ENCODE measurements at regions not wholly inside any gene's neighbourhood (a gene's known extent, or its start where the extent isn't known, plus 50 kb on each side); places are given as distances from the start of the nearest gene placed in this dataset.

- DNase-seq (ENCODE audit: extremely low read depth, low read depth, low spot score), result no peak
These were observed 460.8 kb upstream of the HS6ST1 start for GRCh38 chr2:128779301-128780095.

GRCh38 chr2:128780434-128781080 lies 461.9 kb upstream of the HS6ST1 start:
- no peak for DNase-seq (ENCODE audit: extremely low read depth, low read depth, low spot score)

- no peak for DNase-seq (ENCODE audit: extremely low read depth, low read depth, low spot score)
These were observed 462.5 kb upstream of the HS6ST1 start for GRCh38 chr2:128781166-128781565.

GRCh38 chr2:128781585-128782385 lies 463.1 kb upstream of the HS6ST1 start:
- no peak for DNase-seq (ENCODE audit: extremely low read depth, low read depth, low spot score)

GRCh38 chr2:128782411-128783192 lies 463.9 kb upstream of the HS6ST1 start:
- DNase-seq (ENCODE audit: extremely low read depth, low read depth, low spot score), result no peak

DNA sequence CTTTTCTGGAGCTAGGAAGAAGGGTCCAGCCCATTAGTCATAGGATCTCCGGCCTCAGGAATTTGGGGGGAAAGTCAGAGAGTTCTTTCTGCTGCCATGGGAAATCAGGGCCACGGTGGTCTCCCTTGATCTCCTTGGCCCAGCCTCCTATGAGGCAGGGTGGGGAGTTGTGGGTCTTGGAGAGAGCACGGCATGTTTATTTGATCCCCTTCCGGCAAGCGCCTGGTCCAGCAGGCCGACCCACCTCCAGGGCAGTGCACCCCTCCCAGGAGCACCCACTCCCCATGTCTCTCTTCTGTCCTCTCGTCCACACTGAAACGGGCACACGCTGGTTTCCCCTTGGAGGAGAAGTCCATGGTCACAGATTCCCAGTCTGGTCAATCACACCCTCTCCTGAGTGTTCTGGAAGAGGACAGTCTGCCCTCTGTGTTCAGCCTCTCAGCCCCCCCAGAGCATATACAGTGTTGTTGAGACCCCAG lies 464.6 kb upstream of the HS6ST1 start:
- no peak for DNase-seq (ENCODE audit: extremely low read depth, low read depth, low spot score)

- no peak for DNase-seq (ENCODE audit: extremely low read depth, low read depth, low spot score)
These were observed 465.2 kb upstream of the HS6ST1 start for GRCh38 chr2:128783896-128784295.

DNA sequence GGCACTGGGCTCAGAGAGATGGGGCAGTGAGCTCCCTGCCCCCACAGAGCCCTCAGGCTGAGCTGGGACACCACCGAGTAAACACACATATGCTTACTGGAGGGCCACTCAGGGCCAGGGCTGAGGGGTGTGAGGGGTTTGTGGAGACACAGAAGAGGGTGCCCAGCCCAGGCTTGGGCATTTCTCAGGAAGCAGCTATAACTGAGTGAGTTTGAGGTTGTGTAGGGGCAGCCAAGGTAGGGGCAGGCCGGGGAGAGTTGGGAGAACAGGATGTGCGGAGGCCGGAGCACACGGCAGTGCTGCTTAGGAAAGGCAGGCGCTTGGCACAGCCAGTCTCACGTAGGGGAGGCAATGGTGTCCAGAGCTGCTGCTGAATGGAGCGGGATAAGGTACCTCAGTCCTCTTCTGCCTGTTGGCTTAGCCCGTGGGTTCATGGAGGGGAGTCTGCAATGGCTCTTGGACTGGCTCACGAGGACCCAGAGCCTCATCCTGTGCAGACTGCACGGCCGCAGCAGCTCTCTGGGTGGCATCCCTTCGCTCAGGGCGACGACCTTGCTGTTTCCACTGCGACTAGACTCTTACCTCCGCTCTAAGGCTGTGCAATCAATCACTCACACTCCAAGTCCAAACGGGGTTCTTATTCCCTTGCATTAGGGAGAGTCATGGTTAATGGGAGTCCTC lies 466.1 kb upstream of the HS6ST1 start:
- no peak for DNase-seq (ENCODE audit: extremely low read depth, low read depth, low spot score)

GRCh38 chr2:128786316-128786715 lies 467.6 kb upstream of the HS6ST1 start:
- DNase-seq (ENCODE audit: extremely low read depth, low read depth, low spot score), result no peak

GRCh38 chr2:128786741-128787478 lies 468.2 kb upstream of the HS6ST1 start:
- DNase-seq (ENCODE audit: extremely low read depth, low read depth, low spot score), result no peak

GRCh38 chr2:128787616-128788015 lies 468.9 kb upstream of the HS6ST1 start:
- no peak for DNase-seq (ENCODE audit: extremely low read depth, low read depth, low spot score)

- no peak for DNase-seq (ENCODE audit: extremely low read depth, low read depth, low spot score)
These were observed 470.1 kb upstream of the HS6ST1 start for GRCh38 chr2:128788636-128789220.

DNA sequence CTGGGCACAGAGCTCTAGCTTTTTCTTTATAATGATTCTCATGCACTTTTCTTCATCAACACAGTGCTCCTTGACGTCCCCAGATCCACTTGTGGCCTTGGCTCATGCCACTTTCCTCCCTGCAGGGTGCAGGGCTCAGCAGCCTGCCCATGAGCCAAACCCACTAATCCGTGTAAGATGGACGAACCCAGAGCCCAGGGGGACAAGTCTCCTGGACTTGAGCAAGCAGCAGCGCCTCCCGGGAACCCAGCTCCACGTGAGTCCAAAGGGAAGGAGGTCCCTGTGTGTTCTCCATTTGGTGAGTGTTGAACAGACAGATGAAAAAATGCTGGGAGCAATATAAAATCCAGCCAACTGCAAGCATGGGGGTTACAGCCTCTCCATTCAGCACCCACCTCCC lies 470.6 kb upstream of the HS6ST1 start:
- DNase-seq (ENCODE audit: extremely low read depth, low read depth, low spot score), result no peak

DNA sequence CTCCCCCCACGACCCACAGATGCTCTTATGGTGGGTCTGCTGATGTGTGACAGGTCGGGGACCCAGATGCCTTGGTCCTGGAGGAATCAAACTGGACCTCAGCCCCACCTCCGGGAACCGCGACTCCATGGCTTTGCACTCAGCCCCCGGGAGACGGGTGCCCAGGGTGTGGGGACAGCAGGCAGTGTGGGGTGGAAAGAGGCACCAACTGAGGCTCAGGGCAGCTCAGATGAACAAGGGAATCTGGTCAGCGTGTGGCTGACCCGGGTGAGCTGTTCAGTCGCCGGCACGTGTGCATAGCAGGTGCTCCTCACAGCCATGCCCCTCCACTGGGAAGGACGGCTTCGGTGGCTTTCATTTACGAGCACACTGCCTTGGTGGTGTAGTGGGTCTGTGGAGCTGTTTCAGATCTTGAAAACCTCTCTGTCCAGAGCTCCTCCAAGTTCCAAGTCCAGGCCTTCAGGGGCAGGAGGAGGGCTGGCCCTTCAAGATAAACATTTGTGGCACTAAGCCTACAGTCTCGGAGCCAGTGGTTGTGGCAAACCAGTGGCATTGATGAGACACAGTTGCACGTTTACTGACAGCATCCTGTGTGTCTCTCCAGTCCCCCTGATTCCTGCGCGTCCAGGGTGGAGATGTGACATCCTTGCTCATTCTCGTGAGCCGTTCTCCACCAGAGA lies 471.2 kb upstream of the HS6ST1 start:
- no peak for DNase-seq (ENCODE audit: extremely low read depth, low read depth, low spot score)

DNA sequence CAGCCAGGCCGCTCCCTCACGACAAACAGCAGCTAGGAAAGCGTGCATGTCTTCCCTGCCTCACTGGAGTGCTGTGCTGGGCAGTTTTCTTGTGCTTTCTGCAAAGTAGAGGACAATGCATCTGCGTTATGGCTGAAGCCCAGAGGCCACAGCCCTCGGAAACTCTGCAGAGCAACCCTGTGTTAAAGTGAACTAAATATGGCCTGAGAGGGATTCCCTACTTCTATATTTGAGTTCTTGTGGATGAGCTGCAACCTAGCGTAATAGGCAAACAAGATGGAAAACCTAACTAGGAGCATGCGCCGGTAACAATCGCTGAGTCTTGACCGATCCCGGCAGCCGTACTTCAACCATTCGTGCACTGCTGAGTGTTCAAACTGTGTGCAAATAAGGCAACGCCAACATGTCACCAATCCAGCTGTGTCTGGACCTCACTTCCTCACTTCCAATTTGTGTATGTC lies 471.9 kb upstream of the HS6ST1 start:
- no peak for DNase-seq (ENCODE audit: extremely low read depth, low read depth, low spot score)

- DNase-seq (ENCODE audit: extremely low read depth, low read depth, low spot score), result no peak
These were observed 472.7 kb upstream of the HS6ST1 start for GRCh38 chr2:128791120-128791984.

GRCh38 chr2:128791985-128792320 lies 473.3 kb upstream of the HS6ST1 start:
- no peak for DNase-seq (ENCODE audit: extremely low read depth, low read depth, low spot score)
